ENCODE measurements at regions not wholly inside any gene's neighbourhood (a gene's known extent, or its start where the extent isn't known, plus 50 kb on each side); places are given as distances from the start of the nearest gene placed in this dataset.

DNA sequence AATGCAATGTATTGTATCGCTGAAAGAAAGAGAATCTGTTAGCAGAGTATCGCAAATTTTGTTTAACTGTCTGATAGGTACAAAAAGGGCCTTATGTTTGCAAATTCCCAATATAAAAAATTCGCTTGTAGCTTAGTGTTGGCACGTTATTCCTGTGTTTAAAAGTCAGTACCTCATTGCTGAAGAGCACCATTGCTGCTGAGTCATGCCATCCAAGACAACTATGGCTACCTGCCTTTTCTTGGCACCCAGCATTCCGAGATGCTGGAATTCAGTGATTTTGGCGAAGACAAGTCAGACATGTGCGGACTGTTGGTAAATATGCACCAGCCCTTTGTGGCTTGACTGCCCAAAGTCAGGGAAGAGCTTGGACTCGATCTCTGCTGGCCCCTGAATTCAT, 149.5 kb upstream of the EEA1 start:
- ChIA-PET POLR2A (no interaction called here), CTCF (no interaction called here)
- intact Hi-C loops (cut with micrococcal nuclease) = no loop called here
- DNase-seq (no peak), ATAC-seq (no peak)
- H3K36me3 Mint-ChIP-seq (ENCODE audit: low read depth) = no peaks in the 10 kb centered on the region
- peaks cover 4% of the 10 kb centered on the region for H3K27me3 Mint-ChIP-seq
- H3K4me3 Mint-ChIP-seq = no peak overlapping the region
- TF ChIP-seq, protein P1, sequence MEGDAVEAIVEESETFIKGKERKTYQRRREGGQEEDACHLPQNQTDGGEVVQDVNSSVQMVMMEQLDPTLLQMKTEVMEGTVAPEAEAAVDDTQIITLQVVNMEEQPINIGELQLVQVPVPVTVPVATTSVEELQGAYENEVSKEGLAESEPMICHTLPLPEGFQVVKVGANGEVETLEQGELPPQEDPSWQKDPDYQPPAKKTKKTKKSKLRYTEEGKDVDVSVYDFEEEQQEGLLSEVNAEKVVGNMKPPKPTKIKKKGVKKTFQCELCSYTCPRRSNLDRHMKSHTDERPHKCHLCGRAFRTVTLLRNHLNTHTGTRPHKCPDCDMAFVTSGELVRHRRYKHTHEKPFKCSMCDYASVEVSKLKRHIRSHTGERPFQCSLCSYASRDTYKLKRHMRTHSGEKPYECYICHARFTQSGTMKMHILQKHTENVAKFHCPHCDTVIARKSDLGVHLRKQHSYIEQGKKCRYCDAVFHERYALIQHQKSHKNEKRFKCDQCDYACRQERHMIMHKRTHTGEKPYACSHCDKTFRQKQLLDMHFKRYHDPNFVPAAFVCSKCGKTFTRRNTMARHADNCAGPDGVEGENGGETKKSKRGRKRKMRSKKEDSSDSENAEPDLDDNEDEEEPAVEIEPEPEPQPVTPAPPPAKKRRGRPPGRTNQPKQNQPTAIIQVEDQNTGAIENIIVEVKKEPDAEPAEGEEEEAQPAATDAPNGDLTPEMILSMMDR (IDR thresholded peaks at IDR 0.05) = no peak
- H3K27ac Mint-ChIP-seq = no peak overlapping the region
- H3K9me3 Mint-ChIP-seq = no peaks in the 10 kb centered on the region
- no peaks in the 10 kb centered on the region for H3K4me1 Mint-ChIP-seq (ENCODE audit: low read depth)

DNA sequence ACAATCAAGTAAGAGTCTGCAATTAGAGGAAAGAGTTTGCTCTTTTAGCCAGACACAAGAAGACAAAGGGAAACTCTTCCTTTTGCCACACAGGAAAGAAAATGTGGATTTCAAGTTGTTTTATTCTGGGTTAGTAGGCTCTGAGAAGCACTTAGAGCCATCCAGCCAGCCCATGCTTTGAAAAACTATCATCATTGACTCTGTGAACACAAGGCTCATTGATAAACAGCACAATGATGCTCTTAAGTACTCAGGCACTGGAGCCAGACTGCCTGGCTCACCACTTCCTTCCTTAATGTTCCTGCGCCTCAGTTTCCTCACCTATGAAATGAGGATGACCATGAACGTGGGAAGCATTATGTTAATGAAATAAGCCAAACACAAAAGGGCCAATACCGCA, 150.2 kb upstream of the EEA1 start:
- intact Hi-C loops (cut with micrococcal nuclease) = no loop called here
- CTCF ChIA-PET = no interaction called here
- no peaks in the 10 kb centered on the region for H3K4me1 Mint-ChIP-seq (ENCODE audit: low read depth)
- no peaks in the 10 kb centered on the region for H3K9me3 Mint-ChIP-seq
- ATAC-seq (no peak), DNase-seq (no peak)
- peaks cover 4% of the 10 kb centered on the region for H3K27me3 Mint-ChIP-seq
- H3K27ac Mint-ChIP-seq = no peak overlapping the region
- POLR2A ChIA-PET = no interaction called here
- TF ChIP-seq, protein P1 (IDR thresholded peaks at IDR 0.05) = no peak
- no peak overlapping the region for H3K4me3 Mint-ChIP-seq
- H3K36me3 Mint-ChIP-seq (ENCODE audit: low read depth) = no peaks in the 10 kb centered on the region

DNA sequence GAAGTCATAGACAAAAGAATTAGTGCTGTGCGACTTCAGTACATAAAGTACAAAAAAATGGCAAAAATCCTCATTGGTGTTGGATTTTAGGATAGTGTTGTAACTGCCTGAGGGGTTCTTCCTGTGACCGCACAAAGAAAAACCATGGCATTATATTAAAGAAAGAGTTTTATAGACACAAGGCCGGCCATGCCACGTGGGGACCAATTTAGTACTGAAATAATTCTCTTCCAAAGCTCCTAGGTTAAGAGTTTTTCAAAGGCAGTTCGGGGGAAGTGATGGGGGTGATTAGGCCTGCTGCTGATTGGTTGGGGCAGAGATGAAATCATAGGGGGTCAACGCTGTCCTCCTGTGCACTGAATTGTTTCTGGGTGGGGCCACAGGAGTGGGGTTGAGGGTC, 150.9 kb upstream of the EEA1 start:
- H3K27ac Mint-ChIP-seq = no peak overlapping the region
- DNase-seq = no peak
- CTCF ChIA-PET = no interaction called here

DNA sequence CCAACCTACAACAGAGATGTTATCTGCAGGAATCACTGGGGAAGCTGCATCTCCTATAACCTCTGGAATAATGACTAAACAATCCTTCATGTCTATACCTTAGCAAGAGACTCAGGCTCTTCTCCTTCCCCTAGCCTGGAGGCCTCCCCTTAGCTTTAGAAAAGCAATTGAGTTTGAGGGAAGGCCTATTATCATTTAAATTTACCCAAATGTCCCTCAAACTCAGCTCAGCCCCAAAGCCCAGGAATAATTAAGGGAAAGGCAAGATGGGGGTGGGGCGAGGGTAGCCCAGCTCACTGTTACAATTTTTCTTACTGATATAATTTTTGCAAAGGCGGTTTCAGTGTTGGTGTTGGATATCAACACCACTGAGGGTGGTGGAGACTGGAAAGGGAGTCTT, 151.4 kb upstream of the EEA1 start:
- Mint-ChIP-seq H3K4me1 (ENCODE audit: low read depth) (no peaks in the 10 kb centered on the region), H3K27me3 (peaks cover 4% of the 10 kb centered on the region), H3K27ac (no peak overlapping the region), H3K4me3 (no peak overlapping the region), H3K36me3 (ENCODE audit: low read depth) (no peaks in the 10 kb centered on the region), H3K9me3 (no peaks in the 10 kb centered on the region)
- intact Hi-C loops (cut with micrococcal nuclease) = no loop called here
- TF ChIP-seq, protein P1 (IDR thresholded peaks at IDR 0.05) = no peak
- ATAC-seq (no peak), DNase-seq (no peak)
- CTCF ChIA-PET = no interaction called here
- POLR2A ChIA-PET = no interaction called here

More for the DNA sequence above, 150.9 kb upstream of the EEA1 start:
- H3K27me3 Mint-ChIP-seq = peaks cover 4% of the 10 kb centered on the region
- no peaks in the 10 kb centered on the region for H3K36me3 Mint-ChIP-seq (ENCODE audit: low read depth)
- H3K4me1 Mint-ChIP-seq (ENCODE audit: low read depth) = no peaks in the 10 kb centered on the region
- no peak for ATAC-seq
- no peak overlapping the region for H3K4me3 Mint-ChIP-seq
- TF ChIP-seq, protein P1 (IDR thresholded peaks at IDR 0.05) = no peak
- no peaks in the 10 kb centered on the region for H3K9me3 Mint-ChIP-seq
- POLR2A ChIA-PET = no interaction called here
- intact Hi-C loops (cut with micrococcal nuclease) = no loop called here

DNA sequence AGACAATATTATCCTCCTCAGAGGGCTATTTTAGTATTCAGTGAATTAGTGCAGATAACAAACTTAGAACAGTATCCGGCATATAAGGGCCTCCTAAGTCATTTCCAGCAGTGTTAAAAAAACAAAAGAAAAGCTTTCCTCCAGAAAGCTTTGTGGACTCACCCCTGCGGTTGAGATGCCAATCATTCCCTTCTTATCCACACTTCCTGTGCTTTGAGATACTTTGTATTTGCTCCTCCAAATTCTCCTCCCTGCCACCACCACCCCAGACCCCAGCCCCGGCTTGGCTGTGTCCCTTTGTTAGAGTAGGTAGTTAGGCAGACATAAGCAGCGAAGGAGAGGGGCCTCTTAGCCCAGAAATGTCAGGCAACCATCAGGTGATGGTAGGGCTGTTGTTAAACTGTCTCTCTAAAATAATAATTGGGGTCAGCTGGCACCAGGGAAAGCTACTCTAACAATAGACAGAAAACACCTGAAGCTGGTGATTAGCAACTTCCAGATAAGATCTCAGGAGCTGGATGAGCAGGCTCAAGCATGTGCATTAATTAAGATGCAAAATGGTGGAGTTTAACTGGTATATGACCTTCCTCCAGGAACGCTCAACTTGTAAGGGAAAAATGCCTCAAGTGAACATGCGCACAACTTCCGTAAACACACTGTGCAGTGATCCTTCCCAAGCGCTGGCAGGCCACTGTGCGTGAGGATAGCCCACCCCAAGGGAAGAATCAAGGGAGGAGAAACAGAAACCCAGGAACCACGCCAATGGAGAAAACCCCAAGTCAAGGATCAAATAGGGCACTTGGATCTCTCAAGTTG, 152.1 kb upstream of the EEA1 start:
- intact Hi-C loops (cut with micrococcal nuclease) = no loop called here
- ChIA-PET CTCF (no interaction called here), POLR2A (no interaction called here)
- TF ChIP-seq, protein P1 (IDR thresholded peaks at IDR 0.05) = no peak
- no peaks in the 10 kb centered on the region for H3K4me1 Mint-ChIP-seq (ENCODE audit: low read depth)
- H3K9me3 Mint-ChIP-seq = no peaks in the 10 kb centered on the region
- ATAC-seq = no peak
- peaks cover 2% of the 10 kb centered on the region for H3K27me3 Mint-ChIP-seq
- no peaks in the 10 kb centered on the region for H3K36me3 Mint-ChIP-seq (ENCODE audit: low read depth)
- DNase-seq = no peak
- no peak overlapping the region for H3K4me3 Mint-ChIP-seq
- H3K27ac Mint-ChIP-seq = no peak overlapping the region
